Right lobe of liver (tissue), 4 donors: ENCODE measurements at regions not wholly inside any gene's neighbourhood (a gene's known extent, or its start where the extent isn't known, plus 50 kb on each side); places are given as distances from the start of the nearest gene placed in this dataset.

Experiments used
- POLR2A ChIP-seq: fragments of 450-650 bp; IDR thresholded peaks from one replicate; pipeline ENCODE4 v1.6.1; 2017; ENCODE audit warnings: antibody characterized with exemption, mild to moderate bottlenecking
- TF ChIP-seq, protein P1 (sequence below), 4 donors: fragments of 200-600 bp in 3 of 4; fragments of 450-650 bp in 1 of 4; IDR thresholded peaks; one replicate each; pipeline versions ENCODE4 v1.5.1 to v1.8.0; 2016 to 2022; ENCODE audit warnings: antibody characterized with exemption in 4 of 4, mild to moderate bottlenecking in 2 of 4
- donor health status: DM: no; HTN: no; CAD: no.
- donor health status: DM: no; HTN: no; CAD: no.
- donor health status: DM: no; HTN: yes; CAD: no.

DNA sequence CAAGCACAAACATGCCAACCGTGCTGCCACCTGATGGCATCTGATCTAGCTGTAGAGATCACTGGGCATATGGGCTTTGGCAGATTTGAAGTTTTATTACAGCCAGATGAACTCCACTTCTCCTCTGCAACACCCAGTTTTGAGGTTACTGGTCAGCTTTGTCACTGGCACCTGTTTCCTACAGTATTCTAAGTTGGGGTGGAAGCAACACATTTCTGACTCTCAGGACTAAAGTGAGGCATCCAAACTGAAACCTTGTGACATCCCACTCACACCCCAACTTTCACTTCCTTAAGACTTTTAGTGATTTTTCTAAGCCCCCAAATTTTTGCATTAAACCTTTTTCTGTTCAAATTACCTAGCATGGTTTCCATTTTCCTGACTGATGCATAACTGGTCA lies 115.1 kb upstream of the PCDH18 start:
- TF ChIP-seq, protein P1, sequence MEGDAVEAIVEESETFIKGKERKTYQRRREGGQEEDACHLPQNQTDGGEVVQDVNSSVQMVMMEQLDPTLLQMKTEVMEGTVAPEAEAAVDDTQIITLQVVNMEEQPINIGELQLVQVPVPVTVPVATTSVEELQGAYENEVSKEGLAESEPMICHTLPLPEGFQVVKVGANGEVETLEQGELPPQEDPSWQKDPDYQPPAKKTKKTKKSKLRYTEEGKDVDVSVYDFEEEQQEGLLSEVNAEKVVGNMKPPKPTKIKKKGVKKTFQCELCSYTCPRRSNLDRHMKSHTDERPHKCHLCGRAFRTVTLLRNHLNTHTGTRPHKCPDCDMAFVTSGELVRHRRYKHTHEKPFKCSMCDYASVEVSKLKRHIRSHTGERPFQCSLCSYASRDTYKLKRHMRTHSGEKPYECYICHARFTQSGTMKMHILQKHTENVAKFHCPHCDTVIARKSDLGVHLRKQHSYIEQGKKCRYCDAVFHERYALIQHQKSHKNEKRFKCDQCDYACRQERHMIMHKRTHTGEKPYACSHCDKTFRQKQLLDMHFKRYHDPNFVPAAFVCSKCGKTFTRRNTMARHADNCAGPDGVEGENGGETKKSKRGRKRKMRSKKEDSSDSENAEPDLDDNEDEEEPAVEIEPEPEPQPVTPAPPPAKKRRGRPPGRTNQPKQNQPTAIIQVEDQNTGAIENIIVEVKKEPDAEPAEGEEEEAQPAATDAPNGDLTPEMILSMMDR (IDR thresholded peaks at IDR 0.05): no peak
- no peak for TF ChIP-seq POLR2A
